ENCODE measurements at regions not wholly inside any gene's neighbourhood (a gene's known extent, or its start where the extent isn't known, plus 50 kb on each side); places are given as distances from the start of the nearest gene placed in this dataset.
A peak's percentile ranks its signal among the peaks of the same experiment; 100 is the strongest.
"Not testable (repeated sequence)": the region's sequence is repeated elsewhere in the genome, so short reads cannot be mapped to it uniquely, and the experiment has no call there.

DNA sequence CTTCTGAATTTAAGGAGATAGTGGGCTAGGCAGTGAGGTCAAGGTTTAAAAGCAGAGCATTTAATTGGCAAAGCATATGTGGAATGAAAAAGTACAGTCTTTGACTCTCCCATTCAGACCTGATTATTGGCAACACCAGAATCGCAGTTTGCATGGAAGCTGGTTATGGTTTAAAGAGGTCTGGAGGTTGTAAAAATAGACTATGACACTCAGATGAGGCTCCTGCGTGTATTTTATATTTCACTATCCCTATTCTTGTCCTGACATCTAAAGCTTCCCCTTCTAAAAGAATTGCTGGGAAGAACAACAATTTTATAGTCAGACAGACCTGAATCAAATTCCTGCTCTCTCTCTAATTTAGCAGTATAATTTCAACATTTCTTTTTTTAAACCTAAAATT, 302.9 kb downstream of the PCDH7 start:
- no peak for DNase-seq

- no peak for DNase-seq
Measured at GRCh38 chr4:31023742-31024141, 303.6 kb downstream of the PCDH7 start.

DNA sequence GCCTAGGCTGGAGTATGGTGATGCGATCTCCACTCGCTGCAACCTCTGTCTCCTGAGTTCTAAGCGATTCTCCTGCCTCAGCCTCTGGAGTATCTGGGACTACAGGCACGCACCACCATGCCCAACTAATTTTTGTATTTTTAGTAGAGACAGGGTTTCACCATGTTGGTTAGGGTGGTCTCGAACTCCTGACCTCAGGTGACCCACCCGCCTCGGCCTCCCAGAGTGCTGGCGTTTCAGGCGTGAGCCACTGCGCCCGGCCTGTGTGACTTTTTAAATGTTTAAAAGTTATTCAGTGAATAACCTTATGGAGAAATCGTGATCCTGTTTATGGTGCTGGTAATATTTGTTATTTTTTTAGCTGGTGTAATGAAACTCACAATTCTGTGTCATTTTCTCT, 304.6 kb downstream of the PCDH7 start:
- DNase-seq, result not testable (repeated sequence)

DNA sequence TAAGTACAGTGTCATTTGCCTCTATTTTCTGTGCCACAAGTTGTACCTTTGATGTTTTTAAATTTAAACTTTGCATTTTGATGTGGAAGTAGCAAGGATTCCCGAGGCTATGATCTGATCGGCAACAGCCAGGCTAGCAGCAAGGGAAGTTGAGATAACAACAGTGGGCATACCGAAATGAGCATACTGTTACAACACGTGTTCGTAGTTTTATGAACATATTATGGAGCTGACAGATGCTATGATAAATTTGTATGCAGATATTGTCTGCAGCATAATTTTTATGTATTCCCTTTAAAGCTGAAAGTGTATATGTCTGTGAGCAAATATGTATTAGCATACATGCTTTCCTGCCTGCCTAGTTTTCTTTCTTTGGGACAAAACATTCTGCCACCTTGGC, 306.1 kb downstream of the PCDH7 start:
- no peak for DNase-seq

- DNase-seq, result no peak
Measured at GRCh38 chr4:31034550-31034949, 314.4 kb downstream of the PCDH7 start.

DNA sequence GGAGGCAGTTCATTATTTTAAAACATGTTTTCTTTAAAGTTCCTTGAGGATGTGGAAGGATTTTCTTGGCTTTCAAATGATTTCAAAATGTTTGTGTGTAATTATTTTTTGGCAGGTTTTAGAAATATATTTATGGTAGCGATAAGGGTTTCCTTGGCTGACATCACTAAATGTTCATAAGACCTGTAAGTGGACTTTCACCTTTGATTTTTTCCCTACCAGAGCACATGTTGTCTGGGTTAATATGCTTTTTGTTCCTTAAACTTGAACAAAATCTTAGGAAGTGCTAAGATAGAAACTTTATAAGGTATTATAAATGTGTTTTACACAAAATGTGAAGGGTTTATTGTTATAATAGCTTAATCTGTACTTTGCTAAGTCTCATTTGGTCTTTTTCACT, 315.6 kb downstream of the PCDH7 start:
- no peak for DNase-seq

GRCh38 chr4:31037703-31038102, 317.5 kb downstream of the PCDH7 start:
- no peak for DNase-seq

DNA sequence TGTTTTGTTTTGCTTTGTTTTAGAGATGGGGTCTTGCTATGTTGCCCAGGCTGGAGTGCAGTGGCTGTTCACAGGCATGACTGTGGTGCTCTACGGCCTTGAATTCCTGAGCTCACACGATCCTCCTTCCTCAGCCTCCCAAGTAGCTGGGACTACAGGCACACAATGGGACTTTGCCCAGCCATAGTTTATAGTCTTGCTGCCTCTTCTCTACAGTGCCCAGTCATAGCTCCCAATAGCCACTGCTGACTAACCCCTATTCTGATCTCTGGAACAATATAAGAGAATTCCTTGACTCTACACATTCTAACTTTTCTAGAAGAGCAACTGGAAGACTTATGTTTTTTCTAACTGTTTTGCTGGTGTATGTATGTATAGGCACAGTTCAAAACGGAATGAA, 319.2 kb downstream of the PCDH7 start:
- no peak for DNase-seq

- DNase-seq, result no peak
Measured at GRCh38 chr4:31040106-31040505, 319.9 kb downstream of the PCDH7 start.

DNA sequence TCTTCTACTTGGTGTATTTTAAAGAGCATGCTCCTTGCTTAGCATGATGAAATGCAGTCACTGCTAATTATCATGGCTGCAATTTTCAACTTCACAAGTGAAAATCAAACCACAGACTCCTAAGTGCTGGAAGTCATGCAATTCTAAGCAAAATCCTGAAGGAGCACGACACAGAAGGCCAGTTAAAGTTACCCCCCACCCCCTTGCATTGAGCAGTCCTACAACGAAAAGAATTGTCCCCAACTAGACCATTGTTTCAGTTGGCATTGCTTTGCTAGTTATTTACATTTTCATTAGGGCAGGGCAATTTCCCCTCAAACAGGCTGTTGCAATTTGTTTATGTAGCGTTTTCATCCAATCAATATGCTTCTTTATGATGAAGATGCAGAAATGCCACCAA, 321.2 kb downstream of the PCDH7 start:
- no peak for DNase-seq

GRCh38 chr4:31041853-31042252, 321.7 kb downstream of the PCDH7 start:
- DNase-seq, result no peak

- no peak for DNase-seq
Measured at GRCh38 chr4:31043382-31044062, 323.4 kb downstream of the PCDH7 start.

DNA sequence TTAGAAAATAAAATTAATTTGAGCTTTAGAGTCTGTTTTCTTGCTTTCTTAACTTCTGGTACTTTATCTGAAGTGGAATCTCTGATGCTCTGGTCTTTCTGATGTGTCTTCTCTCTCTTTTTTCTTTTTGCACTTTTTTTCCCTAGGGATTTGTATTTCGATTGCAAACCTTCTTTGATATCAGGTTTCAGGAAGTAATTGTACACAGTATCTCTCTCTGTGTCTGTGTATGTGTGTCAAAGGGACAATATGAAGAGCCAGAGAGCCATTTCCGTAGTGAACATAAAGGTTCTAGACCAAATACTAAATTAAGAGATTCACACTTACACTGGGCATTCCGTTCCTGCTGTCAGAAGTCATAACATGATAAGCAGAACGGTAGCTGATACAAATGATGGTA, 325.0 kb downstream of the PCDH7 start:
- DNase-seq, result no peak

DNA sequence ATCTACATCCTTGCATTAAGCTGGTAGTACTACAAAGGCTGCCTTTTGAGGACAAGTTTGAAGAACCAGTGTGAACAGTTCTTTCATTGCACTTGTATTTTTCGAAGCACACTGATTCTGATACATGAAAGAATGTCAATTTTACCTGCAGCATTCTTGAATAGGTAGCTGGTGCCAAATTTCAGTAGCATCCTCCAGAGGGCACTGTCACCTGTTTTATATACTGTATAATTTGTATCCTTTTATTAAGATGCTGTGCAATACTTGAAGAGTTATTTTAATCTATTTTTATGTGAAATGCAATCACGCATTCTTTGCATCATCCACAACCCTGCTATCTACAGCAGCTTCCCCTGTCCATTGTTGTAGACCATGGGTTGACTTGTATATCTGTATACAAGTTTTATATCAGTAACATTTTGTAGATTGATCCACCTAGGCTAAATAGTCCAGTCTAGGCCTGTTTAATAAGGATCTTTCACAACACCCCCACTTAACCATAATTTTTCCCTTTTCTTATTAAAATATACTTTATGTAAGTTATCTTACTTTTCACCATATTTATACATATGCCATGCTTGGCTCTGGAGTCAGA, 325.7 kb downstream of the PCDH7 start:
- peak; percentile 0 for DNase-seq

DNA sequence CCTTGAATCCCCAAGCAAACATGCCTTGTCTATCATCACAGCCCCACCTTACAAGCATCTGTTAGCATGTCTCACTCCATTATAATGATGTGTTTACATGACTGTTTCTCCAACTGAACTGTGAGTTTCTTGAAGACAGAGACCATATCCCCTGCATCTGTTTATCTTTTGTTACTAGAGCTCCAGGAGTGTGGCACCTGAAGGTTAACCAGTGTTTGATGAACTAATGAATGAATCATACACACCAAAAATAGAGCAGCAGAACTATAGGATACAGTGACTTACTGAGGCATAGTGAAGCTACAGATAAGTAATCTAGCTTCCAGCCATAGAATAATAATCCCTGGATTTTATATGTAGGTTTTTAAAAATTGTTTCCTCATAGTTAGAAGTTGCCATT, 331.0 kb downstream of the PCDH7 start:
- no peak for DNase-seq

DNA sequence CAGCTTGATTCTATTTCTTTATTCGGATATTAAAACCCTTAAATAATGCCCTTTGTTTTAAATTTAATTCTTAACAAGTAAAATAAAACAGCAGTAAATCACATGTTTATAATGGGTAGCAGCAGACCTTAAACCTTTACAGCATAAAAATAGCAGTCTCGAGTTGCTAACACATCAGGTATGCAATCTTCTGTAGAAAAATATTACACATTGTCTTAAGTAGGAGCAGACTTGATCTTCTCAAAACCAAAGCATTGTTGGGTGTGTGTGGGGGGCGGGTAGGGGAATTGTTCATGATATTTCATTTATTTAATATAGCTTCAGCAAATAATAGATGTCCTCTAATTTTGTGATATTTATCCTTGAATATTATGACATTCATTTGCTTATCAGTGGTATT, 331.4 kb downstream of the PCDH7 start:
- DNase-seq, result no peak

GRCh38 chr4:31052519-31052918, 332.4 kb downstream of the PCDH7 start:
- no peak for DNase-seq

GRCh38 chr4:31053451-31053850, 333.3 kb downstream of the PCDH7 start:
- no peak for DNase-seq

DNA sequence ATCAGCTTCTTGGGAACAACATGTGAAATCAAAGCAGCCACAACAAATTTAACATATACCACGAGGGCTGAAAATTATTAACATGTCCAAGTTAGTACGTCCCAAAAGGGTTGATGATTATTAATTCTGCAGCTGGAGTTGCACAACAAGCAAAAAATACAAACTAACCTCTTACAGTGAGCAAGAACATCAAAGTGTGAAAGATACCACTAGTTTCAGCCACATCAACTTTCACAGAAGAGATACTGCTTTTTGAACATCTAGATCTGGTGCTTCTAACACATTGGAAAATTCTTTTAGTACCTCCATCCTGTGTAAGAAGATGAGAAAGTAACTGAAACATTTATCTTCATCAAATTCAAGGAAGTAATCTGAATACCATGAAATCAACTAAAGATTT, 334.1 kb downstream of the PCDH7 start:
- no peak for DNase-seq

- DNase-seq, result no peak
Measured at GRCh38 chr4:31058656-31059055, 338.5 kb downstream of the PCDH7 start.

GRCh38 chr4:31059753-31060522, 339.8 kb downstream of the PCDH7 start:
- no peak for DNase-seq

DNA sequence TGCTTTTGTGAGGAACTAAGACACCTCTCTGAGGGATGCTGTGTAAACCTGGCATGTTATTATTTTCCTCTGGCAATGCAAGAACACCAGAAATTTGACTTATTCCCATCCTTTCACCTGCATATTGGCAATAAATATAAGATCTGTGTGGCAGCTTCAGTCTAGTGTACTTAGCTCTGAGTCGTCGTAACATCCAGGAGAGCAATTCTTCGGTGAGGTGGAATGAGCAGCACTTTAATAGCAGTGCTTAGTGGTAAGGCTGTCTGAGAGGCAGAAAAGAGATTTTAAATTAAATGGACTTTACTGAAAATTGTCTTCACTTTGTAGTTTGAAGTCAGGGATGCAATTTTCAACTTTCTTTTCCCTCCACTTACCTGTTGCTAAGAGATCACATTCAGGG, 344.9 kb downstream of the PCDH7 start:
- no peak for DNase-seq

DNA sequence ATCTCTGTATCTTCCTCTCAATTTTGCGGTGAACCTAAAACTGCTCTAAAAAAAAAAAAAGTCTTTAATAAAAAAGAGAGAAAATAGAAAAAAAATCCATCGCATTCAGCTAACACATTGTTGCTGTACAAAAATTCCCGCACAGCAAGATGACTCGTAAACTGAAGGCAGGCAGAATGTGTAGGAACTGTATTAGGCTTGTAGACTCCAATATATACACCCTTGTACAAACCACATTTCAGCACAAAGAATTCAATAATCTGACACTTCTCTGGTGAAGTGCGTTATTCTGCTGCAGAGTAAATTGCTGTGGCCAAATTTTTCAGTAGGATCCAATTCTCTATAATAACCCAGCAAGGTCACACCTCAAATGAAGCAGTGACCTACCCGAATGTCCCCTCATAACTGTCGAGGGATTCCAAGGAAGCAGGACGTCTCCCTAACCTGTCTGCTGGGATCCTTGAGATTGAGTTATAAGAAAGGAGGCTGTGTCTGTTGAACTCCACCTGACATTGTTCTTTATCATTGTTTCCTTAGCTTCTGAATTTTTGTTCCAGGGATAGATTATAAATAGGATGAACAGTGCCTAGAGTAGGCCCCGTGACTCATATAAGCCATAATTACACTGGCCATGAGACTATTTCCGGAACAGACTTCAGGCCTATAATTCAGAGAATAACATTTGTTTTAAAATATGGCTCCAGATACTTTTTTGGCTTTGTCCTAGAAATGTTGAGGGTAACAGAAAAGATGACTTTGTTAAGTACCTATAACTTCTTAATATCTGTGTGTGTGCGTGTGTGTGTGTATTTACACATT, 348.3 kb downstream of the PCDH7 start:
- DNase-seq, result no peak

All from EL (cell line).